Upper lobe of right lung (tissue), 1 donor: ENCODE measurements at regions not wholly inside any gene's neighbourhood (a gene's known extent, or its start where the extent isn't known, plus 50 kb on each side); places are given as distances from the start of the nearest gene placed in this dataset.
"Not testable (repeated sequence)": the region's sequence is repeated elsewhere in the genome, so short reads cannot be mapped to it uniquely, and the experiment has no call there.

Experiments
- ATAC-seq: fragments of 200-7000 bp; cut with Tn5 transposase; one replicate; pipeline ENCODE4 v1.9.1; 2020; ENCODE audit warnings: mild to moderate bottlenecking, moderate library complexity
- DNase-seq: peaks from one replicate; pipeline ENCODE4 v3.0.0-alpha.2; 2020
- H3K27ac ChIP-seq: fragments of 200-600 bp; one replicate; pipeline ENCODE4 v1.8.0; 2022
- H3K27me3 ChIP-seq: fragments of 200-600 bp; one replicate; pipeline ENCODE4 v1.8.0; 2022; ENCODE audit warnings: mild to moderate bottlenecking
- H3K36me3 ChIP-seq: fragments of 200-600 bp; one replicate; pipeline ENCODE4 v1.8.0; 2022
- H3K4me1 ChIP-seq: fragments of 200-600 bp; one replicate; pipeline ENCODE4 v1.8.0; 2022
- H3K4me3 ChIP-seq: fragments of 200-600 bp; one replicate; pipeline ENCODE4 v1.8.0; 2022; ENCODE audit warnings: mild to moderate bottlenecking
- H3K9me3 ChIP-seq: fragments of 200-600 bp; one replicate; pipeline ENCODE4 v1.8.0; 2022
- intact Hi-C: fragments of 100-400 bp; cut with DNase I; formaldehyde crosslinking; loops from one replicate; pipeline ENCODE4 v1.11.0; 2022
- TF ChIP-seq, protein P1 (sequence below): fragments of 200-600 bp; IDR thresholded peaks from one replicate; pipeline ENCODE4 v1.8.0; 2022; ENCODE audit warnings: antibody characterized with exemption
- donor health status: DM: no; HTN: yes; CAD: no; lungs with severe emphysema.

DNA sequence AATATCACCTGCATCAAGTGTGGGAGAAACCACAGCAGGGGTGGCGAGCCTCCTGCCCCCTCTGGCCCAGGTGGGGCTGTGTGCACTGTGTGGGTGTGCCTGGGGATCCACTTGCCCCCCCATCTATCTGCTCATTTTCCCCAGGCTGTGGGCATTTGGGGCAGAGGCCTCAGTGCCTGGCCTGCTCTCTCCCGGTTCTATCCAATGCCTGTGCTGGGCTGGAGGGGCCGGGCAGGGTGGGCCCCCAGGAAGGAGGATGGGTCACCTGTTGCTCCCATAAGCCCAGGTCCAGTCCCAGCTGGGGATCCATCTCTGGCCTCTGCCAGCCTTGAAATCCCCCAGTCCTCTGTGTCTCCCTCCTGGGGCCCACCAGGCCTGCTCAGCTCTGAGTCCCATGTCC lies 105.6 kb downstream of the TMEM121 start:
- TF ChIP-seq, protein P1, sequence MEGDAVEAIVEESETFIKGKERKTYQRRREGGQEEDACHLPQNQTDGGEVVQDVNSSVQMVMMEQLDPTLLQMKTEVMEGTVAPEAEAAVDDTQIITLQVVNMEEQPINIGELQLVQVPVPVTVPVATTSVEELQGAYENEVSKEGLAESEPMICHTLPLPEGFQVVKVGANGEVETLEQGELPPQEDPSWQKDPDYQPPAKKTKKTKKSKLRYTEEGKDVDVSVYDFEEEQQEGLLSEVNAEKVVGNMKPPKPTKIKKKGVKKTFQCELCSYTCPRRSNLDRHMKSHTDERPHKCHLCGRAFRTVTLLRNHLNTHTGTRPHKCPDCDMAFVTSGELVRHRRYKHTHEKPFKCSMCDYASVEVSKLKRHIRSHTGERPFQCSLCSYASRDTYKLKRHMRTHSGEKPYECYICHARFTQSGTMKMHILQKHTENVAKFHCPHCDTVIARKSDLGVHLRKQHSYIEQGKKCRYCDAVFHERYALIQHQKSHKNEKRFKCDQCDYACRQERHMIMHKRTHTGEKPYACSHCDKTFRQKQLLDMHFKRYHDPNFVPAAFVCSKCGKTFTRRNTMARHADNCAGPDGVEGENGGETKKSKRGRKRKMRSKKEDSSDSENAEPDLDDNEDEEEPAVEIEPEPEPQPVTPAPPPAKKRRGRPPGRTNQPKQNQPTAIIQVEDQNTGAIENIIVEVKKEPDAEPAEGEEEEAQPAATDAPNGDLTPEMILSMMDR: no peak
- DNase-seq: no peak
- no peaks in the 10 kb centered on the region for H3K27me3 ChIP-seq
- intact Hi-C loops: no loop called here
- no peak overlapping the region for H3K4me3 ChIP-seq
- no peaks in the 10 kb centered on the region for H3K9me3 ChIP-seq
- no peaks in the 10 kb centered on the region for H3K4me1 ChIP-seq
- no peak for ATAC-seq
- H3K36me3 ChIP-seq: no peaks in the 10 kb centered on the region
- H3K27ac ChIP-seq: no peak overlapping the region

DNA sequence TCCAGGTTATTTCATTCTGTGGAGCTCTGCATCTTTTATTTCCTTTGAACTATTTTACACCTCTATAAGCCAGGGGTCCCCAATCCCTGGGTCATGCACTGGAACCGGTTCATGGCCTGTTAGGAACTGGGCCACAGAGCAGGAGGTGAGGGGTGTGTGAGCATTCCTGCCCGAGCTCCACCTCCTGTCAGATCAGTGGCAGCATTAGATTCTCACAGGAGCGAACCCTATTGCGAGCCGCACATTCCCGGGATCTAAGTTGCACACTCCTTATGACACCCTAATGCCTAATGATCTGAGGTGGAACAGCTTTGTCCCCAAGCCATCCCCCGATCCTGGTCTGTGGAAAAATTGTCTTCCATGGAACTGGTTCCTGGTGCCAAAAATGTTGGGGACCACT lies 107.2 kb downstream of the TMEM121 start:
- H3K4me1 ChIP-seq, H3K27me3 ChIP-seq, H3K36me3 ChIP-seq, DNase-seq, ATAC-seq, intact Hi-C loops, H3K4me3 ChIP-seq, H3K27ac ChIP-seq, H3K9me3 ChIP-seq: not testable (repeated sequence)

DNA sequence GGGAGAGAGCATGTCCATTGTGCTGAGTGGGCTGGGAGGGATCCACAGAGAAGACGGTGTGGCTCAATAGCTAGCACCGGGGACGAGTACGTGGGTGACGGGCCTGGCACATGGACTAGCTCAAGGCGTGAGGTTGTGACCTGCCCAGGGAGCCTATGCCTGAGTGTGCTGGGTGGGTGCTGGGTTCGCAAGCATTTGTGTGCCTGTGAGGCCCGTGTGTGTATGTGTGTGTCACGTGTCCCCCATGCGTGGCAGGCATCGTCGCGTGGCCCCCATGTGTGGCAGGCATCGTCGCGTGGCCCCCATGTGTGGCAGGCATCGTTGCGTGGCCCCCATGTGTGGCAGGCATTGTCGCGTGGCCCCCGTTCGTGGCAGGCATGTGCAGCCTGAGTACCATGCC lies 109.2 kb downstream of the TMEM121 start:
- intact Hi-C loops: no loop called here
- Histone ChIP-seq H3K27me3 (no peaks in the 10 kb centered on the region), H3K36me3 (no peaks in the 10 kb centered on the region), H3K4me3 (no peak overlapping the region), H3K27ac (no peak overlapping the region), H3K4me1 (no peaks in the 10 kb centered on the region), H3K9me3 (no peaks in the 10 kb centered on the region)
- DNase-seq (no peak), ATAC-seq (no peak)
- TF ChIP-seq, protein P1: no peak

DNA sequence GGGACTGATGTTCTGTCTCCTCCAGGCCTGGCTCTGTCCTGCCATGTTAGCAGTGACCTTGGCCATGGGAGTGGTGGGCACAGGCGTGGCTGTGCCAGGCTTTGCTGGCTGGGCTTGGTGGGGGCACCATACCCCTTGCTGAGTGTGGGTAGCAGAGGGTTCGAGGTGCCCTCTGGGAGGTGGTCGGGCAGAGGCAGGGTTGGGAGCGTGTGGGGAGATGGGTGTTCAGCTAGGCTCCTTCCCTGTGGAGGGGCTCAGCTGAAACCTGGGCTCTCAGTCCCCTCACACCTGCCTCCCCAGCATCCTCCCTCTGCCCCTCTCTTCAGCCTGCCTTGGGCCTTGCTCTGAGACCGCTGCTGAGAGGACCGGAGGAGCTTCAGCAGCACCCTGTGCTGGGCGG lies 109.6 kb downstream of the TMEM121 start:
- ATAC-seq, intact Hi-C loops, H3K27ac ChIP-seq, H3K9me3 ChIP-seq, H3K27me3 ChIP-seq, H3K4me1 ChIP-seq, H3K4me3 ChIP-seq, DNase-seq, H3K36me3 ChIP-seq: not testable (repeated sequence)

DNA sequence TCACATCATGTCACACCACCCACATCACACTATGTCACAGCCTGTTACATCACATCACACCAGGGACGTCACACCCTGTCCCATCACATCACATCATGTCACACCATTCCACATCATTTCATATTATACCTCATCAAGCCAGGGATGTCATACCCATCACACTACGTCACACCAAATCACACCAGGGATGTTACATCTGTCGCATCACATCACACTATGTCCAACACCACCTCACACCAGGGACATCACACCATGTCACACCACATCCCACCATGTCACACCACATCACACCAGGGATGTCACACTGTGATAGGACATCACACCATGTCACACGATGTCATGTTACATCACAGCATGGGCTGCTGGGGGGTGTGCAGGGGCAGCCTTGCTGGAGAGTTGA lies 110.6 kb downstream of the TMEM121 start:
- no peaks in the 10 kb centered on the region for H3K27me3 ChIP-seq
- no peaks in the 10 kb centered on the region for H3K36me3 ChIP-seq
- intact Hi-C loops: no loop called here
- ATAC-seq (no peak), DNase-seq (no peak)
- TF ChIP-seq, protein P1: no peak
- H3K27ac ChIP-seq: no peak overlapping the region
- no peak overlapping the region for H3K4me3 ChIP-seq
- no peaks in the 10 kb centered on the region for H3K4me1 ChIP-seq
- H3K9me3 ChIP-seq: no peaks in the 10 kb centered on the region

DNA sequence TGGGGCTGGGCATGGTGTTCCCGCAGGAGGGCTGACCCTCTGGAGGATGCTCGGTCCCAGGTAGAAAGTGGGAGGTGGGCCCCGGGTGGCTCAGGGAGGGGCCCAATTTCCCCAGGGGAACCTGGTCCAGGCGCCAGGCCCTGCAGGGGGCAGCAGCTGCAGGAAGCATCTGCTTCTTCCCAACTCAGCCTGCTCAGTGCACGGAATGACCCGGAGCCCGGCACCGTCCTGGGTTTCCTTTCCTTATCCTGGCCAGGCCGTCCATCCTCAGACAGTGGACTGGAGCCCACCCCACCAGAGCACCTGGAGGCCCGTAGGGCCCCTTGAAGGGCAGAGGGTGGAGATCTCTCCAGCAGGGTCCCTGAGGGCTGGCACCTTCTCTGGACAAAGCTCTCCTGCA lies 111.0 kb downstream of the TMEM121 start:
- H3K4me1 ChIP-seq, H3K4me3 ChIP-seq, H3K36me3 ChIP-seq, DNase-seq, H3K27me3 ChIP-seq, intact Hi-C loops, H3K9me3 ChIP-seq, H3K27ac ChIP-seq: not testable (repeated sequence)
- peak; percentile 52 for ATAC-seq

DNA sequence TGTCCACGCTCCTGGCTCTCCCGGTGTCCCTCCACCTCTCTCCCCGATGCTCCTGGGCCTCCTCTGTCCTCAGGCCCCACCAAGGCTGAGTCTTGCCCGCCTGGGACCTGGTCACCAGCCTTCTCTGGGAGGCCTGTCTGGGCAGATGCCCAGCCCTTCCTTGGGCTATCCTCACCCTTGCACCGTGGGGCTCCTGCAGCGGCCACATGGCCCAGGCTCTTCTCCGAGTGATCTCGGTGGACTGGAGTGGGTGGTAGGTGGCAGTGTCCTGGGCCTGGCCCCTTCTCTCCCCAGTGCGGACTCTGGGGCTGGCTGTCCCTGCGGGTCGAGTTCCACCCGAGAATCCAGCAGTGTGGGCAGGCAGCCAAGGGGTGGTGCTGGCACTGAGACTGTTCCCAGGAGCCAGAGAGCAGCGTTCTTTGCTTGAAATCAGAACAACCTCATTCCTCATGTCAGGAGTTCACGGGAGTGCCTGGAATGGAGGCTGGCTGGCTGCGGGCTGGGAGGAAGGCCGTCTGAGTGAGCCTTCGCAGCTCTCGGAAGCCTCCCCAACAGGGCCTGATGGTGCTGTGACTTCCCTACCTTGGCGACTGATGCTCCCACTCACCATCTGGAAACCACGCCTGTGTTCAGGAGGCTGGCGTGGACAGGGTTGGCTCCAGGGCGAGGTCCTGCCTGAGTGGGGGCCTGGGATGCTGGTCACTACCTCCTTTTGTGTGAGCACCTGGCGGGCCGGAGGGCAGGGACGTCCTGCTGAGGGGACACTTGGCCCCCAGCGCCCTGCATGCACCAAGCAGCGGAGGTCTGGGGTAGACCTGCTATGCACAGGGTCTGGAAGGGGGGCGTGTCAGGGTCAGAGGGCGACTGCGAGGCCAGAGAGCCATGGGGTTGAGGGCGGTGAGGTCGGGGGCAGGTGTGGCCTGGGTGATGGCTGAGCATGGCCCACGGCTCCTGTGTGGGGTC lies 113.9 kb downstream of the TMEM121 start:
- DNase-seq, H3K36me3 ChIP-seq, H3K27ac ChIP-seq, H3K27me3 ChIP-seq, H3K4me3 ChIP-seq, H3K4me1 ChIP-seq, ATAC-seq, intact Hi-C loops, H3K9me3 ChIP-seq: not testable (repeated sequence)
